Right lobe of liver (tissue), 6 donors: ENCODE measurements at regions not wholly inside any gene's neighbourhood (a gene's known extent, or its start where the extent isn't known, plus 50 kb on each side); places are given as distances from the start of the nearest gene placed in this dataset.

Experiments used
- ATAC-seq, 4 donors: fragments of 200-7000 bp; cut with Tn5 transposase; one replicate each; pipeline ENCODE4 v1.9.1; 2020; ENCODE audit warnings: mild to moderate bottlenecking in 4 of 4, moderate library complexity in 4 of 4
- DNase-seq, 3 donors: peaks; one replicate each; pipeline ENCODE4 v3.0.0-alpha.2; 2020
- H3K27ac ChIP-seq, 3 donors: fragments of 200-600 bp; one replicate each; pipeline ENCODE4 v1.8.0; 2022
- H3K27me3 ChIP-seq, 2 donors: fragments of 200-600 bp; one replicate each; pipeline ENCODE4 v1.8.0; 2022
- H3K36me3 ChIP-seq, 4 donors: fragments of 200-600 bp; sonication (generic) in 1 of 4; one replicate each; pipeline versions ENCODE4 v1.5.1 to v1.8.0; 2017 to 2022; ENCODE audit warnings: control low read depth in 1 of 4
- H3K4me1 ChIP-seq, 4 donors: fragments of 200-600 bp; sonication (generic) in 1 of 4; one replicate each; pipeline versions ENCODE4 v1.5.1 to v1.8.0; 2017 to 2022; ENCODE audit warnings: control low read depth in 1 of 4
- H3K4me3 ChIP-seq, 3 donors: fragments of 200-600 bp; one replicate each; pipeline ENCODE4 v1.8.0; 2022
- H3K9me3 ChIP-seq, 4 donors: fragments of 200-600 bp; sonication (generic) in 1 of 4; one replicate each; pipeline versions ENCODE4 v1.5.1 to v1.8.0; 2017 to 2022; ENCODE audit warnings: control low read depth in 1 of 4
- CTCF ChIP-seq, 4 donors: fragments of 200-600 bp in 3 of 4; fragments of 450-650 bp in 1 of 4; IDR thresholded peaks; one replicate each; pipeline versions ENCODE4 v1.5.1 to v1.8.0; 2016 to 2022; ENCODE audit warnings: antibody characterized with exemption in 4 of 4, mild to moderate bottlenecking in 2 of 4
- POLR2A ChIP-seq: fragments of 450-650 bp; IDR thresholded peaks from one replicate; pipeline ENCODE4 v1.6.1; 2017; ENCODE audit warnings: antibody characterized with exemption, mild to moderate bottlenecking
- WGBS: methylation state at CpG from one replicate; pipeline ENCODE4 v1.1.6; 2018; ENCODE audit warnings: low coverage, low lambda C conversion rate; ENCODE audit not compliant: insufficient coverage; ENCODE audit errors: missing lambda C conversion rate; 5-methylcytosine and 5-hydroxymethylcytosine counted together
- intact Hi-C, 2 donors: fragments of 100-400 bp; cut with DNase I; formaldehyde crosslinking; loops; one replicate each; pipeline versions ENCODE4 v1.11.2 to v1.14.1; 2022
- donor health status: DM: no; HTN: yes; CAD: no.
- donor health status: DM: no; HTN: no; CAD: no.
- donor health status: DM: no; HTN: no; CAD: no.
- donor health status: DM: no; HTN: yes; CAD: no.
- donor health status: DM: no; HTN: yes; CAD: no.

DNA sequence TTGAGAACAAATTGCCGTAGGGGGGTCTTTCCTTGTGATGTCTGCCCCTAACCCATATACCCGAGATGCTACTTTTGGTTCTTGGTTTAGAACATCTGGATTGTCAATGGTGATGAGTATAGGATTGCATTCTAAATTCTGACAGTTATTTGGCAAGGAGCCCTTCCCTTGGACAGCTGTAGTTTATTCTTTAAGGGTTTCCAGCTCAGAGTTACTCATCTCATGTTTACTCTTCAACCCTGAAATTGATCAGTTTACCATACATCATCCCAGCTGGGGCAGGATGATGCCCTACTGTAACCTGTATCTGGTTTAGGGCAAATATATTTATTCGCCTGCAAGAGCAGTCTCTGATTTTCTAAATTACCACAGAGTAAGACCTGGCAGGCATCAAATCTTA, 85.7 kb upstream of the XCR1 start:
- intact Hi-C loops = no loop called here
- Histone ChIP-seq H3K27me3 (no peaks in the 10 kb centered on the region), H3K4me3 (no peak overlapping the region), H3K27ac (no peak overlapping the region), H3K36me3 (no peaks in the 10 kb centered on the region), H3K9me3 (no peaks in the 10 kb centered on the region), H3K4me1 (peaks cover 0 to 4% (median 0%) of the 10 kb centered on the region in 4 donors)
- 67% methylated on average over 1 of the region's 3 CpGs for WGBS
- ATAC-seq (peak in 1 of 4 donors; percentile 8), DNase-seq (no peak)
- TF ChIP-seq POLR2A = no peak
- no peak for TF ChIP-seq CTCF (IDR thresholded peaks at IDR 0.05)

DNA sequence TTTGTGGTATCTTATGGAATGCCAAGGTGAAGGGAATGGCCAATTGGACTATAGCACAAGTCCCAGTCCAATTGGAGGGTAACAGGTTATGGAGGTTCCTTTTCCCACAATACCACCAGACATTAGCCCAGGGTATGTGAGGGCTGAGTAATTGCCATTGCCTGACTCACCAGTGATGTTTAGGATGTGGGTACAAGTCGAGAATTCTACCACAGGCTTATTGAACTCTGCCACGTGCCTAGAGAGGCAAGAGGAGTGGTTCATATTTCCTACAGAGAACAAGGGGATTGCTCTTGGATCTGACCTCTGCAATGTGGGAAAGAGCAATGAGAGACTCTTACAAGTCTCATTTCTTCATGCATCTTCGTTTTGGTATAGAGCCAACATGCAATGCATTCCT, 85.0 kb upstream of the XCR1 start:
- no peaks in the 10 kb centered on the region for H3K36me3 ChIP-seq
- WGBS = 49% methylated on average over 2 of the region's 3 CpGs
- H3K4me3 ChIP-seq = no peak overlapping the region
- intact Hi-C loops = no loop called here
- DNase-seq (no peak), ATAC-seq (no peak)
- H3K4me1 ChIP-seq = peaks cover 0 to 4% (median 0%) of the 10 kb centered on the region in 4 donors
- no peaks in the 10 kb centered on the region for H3K27me3 ChIP-seq
- no peak overlapping the region for H3K27ac ChIP-seq
- no peaks in the 10 kb centered on the region for H3K9me3 ChIP-seq
- TF ChIP-seq CTCF (IDR thresholded peaks at IDR 0.05) = no peak

- Histone ChIP-seq H3K27ac (no peak overlapping the region), H3K27me3 (no peaks in the 10 kb centered on the region), H3K9me3 (no peaks in the 10 kb centered on the region), H3K4me3 (no peak overlapping the region), H3K4me1 (peaks cover 0 to 4% (median 0%) of the 10 kb centered on the region in 4 donors), H3K36me3 (no peaks in the 10 kb centered on the region)
- 39% methylated on average over 9 of the region's 9 CpGs for WGBS
- peak; percentile 20 for TF ChIP-seq POLR2A
- TF ChIP-seq CTCF (IDR thresholded peaks at IDR 0.05) = no peak
- DNase-seq = peak in 1 of 3 donors; percentile 47
- ATAC-seq = peak; percentile 68 to 71 (median 70)
- intact Hi-C loops = no loop called here
Measured at GRCh38 chr3:46110701-46111493, 83.6 kb upstream of the XCR1 start.

DNA sequence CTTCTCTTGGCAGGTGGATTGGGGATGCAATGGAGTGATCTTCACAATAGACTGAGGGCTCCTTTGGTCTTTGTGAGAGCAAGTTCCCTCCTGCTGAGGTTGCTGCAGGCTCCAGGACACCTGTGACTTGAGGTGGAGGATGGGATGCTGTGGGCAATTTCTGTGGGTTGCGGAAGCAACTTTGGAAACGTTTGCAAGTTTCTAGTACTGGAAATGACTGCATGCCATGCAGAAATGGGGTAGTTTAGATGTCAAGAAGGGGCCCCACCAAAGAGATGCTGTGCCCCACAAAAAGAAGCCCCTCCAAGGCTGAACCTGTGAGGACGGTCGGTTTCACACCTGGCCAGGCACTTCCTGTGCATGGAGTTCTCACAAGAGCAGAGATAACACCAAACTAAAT, 80.4 kb upstream of the XCR1 start:
- WGBS = 67% methylated on average over 2 of the region's 4 CpGs
- intact Hi-C loops = no loop called here

More for the DNA sequence above, 80.4 kb upstream of the XCR1 start:
- TF ChIP-seq POLR2A = no peak
- no peak for TF ChIP-seq CTCF (IDR thresholded peaks at IDR 0.05)
- H3K27me3 ChIP-seq = no peaks in the 10 kb centered on the region
- H3K4me1 ChIP-seq = no peaks in the 10 kb centered on the region
- DNase-seq (no peak), ATAC-seq (no peak)
- no peak overlapping the region for H3K27ac ChIP-seq
- no peaks in the 10 kb centered on the region for H3K9me3 ChIP-seq
- no peak overlapping the region for H3K4me3 ChIP-seq
- H3K36me3 ChIP-seq = no peaks in the 10 kb centered on the region
